ENCODE measurements at regions not wholly inside any gene's neighbourhood (a gene's known extent, or its start where the extent isn't known, plus 50 kb on each side); places are given as distances from the start of the nearest gene placed in this dataset.

- Histone ChIP-seq H3K27me3 (replicated peaks; ENCODE audit: control insufficient read depth, insufficient read depth, low read length) (no peaks in the 10 kb centered on the region), H3K4me3 (replicated peaks; ENCODE audit: low read depth, low read length) (no peak overlapping the region), H3K36me3 (ENCODE audit: control insufficient read depth, insufficient read depth, low read length) (no peaks in the 10 kb centered on the region)
- no peak for DNase-seq (ENCODE audit: extremely low read depth, insufficient read length)
- TF ChIP-seq CTCF (IDR thresholded peaks at IDR 0.05; ENCODE audit: insufficient read depth, low read length, poor library complexity, severe bottlenecking) = no peak
These were observed 756.7 kb downstream of the NR2F2 start for GRCh38 chr15:97087006-97087741.

GRCh38 chr15:97091093-97091492, 760.6 kb downstream of the NR2F2 start:
- H3K4me3 ChIP-seq (replicated peaks; ENCODE audit: low read depth, low read length) = no peak overlapping the region
- no peak for DNase-seq (ENCODE audit: extremely low read depth, insufficient read length)
- TF ChIP-seq CTCF (IDR thresholded peaks at IDR 0.05; ENCODE audit: insufficient read depth, low read length, poor library complexity, severe bottlenecking) = no peak

GRCh38 chr15:97092656-97093055, 762.2 kb downstream of the NR2F2 start:
- Histone ChIP-seq H3K4me3 (replicated peaks; ENCODE audit: low read depth, low read length) (no peak overlapping the region), H3K36me3 (ENCODE audit: control insufficient read depth, insufficient read depth, low read length) (no peaks in the 10 kb centered on the region), H3K27me3 (replicated peaks; ENCODE audit: control insufficient read depth, insufficient read depth, low read length) (no peaks in the 10 kb centered on the region)
- no peak for TF ChIP-seq CTCF (IDR thresholded peaks at IDR 0.05; ENCODE audit: insufficient read depth, low read length, poor library complexity, severe bottlenecking)
- DNase-seq (ENCODE audit: extremely low read depth, insufficient read length) = no peak

More at GRCh38 chr15:97091093-97091492, 760.6 kb downstream of the NR2F2 start:
- H3K36me3 ChIP-seq (ENCODE audit: control insufficient read depth, insufficient read depth, low read length) = no peaks in the 10 kb centered on the region
- no peaks in the 10 kb centered on the region for H3K27me3 ChIP-seq (replicated peaks; ENCODE audit: control insufficient read depth, insufficient read depth, low read length)

- H3K36me3 ChIP-seq (ENCODE audit: control insufficient read depth, insufficient read depth, low read length) = no peaks in the 10 kb centered on the region
- H3K4me3 ChIP-seq (replicated peaks; ENCODE audit: low read depth, low read length) = no peak overlapping the region
- no peak for DNase-seq (ENCODE audit: extremely low read depth, insufficient read length)
- TF ChIP-seq CTCF (IDR thresholded peaks at IDR 0.05; ENCODE audit: insufficient read depth, low read length, poor library complexity, severe bottlenecking) = no peak
- H3K27me3 ChIP-seq (replicated peaks; ENCODE audit: control insufficient read depth, insufficient read depth, low read length) = no peaks in the 10 kb centered on the region
These were observed 765.9 kb downstream of the NR2F2 start for GRCh38 chr15:97096303-97096835.

GRCh38 chr15:97099040-97099439, 768.5 kb downstream of the NR2F2 start:
- no peak overlapping the region for H3K4me3 ChIP-seq (replicated peaks; ENCODE audit: low read depth, low read length)
- no peak for TF ChIP-seq CTCF (IDR thresholded peaks at IDR 0.05; ENCODE audit: insufficient read depth, low read length, poor library complexity, severe bottlenecking)
- no peaks in the 10 kb centered on the region for H3K36me3 ChIP-seq (ENCODE audit: control insufficient read depth, insufficient read depth, low read length)
- H3K27me3 ChIP-seq (replicated peaks; ENCODE audit: control insufficient read depth, insufficient read depth, low read length) = no peaks in the 10 kb centered on the region
- no peak for DNase-seq (ENCODE audit: extremely low read depth, insufficient read length)

Measured in GM06990 (cell line).